ENCODE measurements at regions not wholly inside any gene's neighbourhood (a gene's known extent, or its start where the extent isn't known, plus 50 kb on each side); places are given as distances from the start of the nearest gene placed in this dataset.

DNA sequence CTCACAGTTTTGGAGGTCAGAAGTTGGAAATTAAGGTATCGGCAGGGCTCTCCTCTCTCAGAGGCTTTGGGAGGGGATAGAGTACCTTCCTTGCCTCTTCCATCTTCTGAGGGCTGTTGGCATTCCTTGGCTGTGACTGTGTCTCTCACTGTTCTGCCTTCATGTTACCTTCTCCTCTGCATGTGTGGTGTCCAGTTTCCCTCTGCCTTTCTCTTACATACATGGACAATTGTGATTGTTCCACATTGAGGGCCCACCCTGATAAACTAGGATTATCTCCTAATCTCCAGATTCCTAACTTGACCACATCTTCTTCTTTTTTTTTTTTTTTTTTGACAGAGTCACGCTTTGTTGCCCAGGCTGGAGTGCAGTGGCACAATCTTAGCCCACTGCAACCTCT, 72.1 kb upstream of the SPACA1 start:
- no peak for TF ChIP-seq CTCF (IDR thresholded peaks at IDR 0.05)
- DNase-seq, result no peak
- no peaks in the 10 kb centered on the region for H3K36me3 Mint-ChIP-seq (ENCODE audit: low read depth)
- peaks cover 3% of the 10 kb centered on the region for H3K27me3 Mint-ChIP-seq (ENCODE audit: low read depth, poor library complexity)
- no peak overlapping the region for H3K27ac Mint-ChIP-seq
- H3K4me3 Mint-ChIP-seq, result no peak overlapping the region
- H3K4me1 Mint-ChIP-seq, result no peaks in the 10 kb centered on the region
- H3K9me3 Mint-ChIP-seq, result no peaks in the 10 kb centered on the region

- Mint-ChIP-seq H3K4me1 (no peaks in the 10 kb centered on the region), H3K27ac (no peak overlapping the region), H3K4me3 (no peak overlapping the region), H3K27me3 (ENCODE audit: low read depth, poor library complexity) (no peaks in the 10 kb centered on the region), H3K9me3 (no peaks in the 10 kb centered on the region), H3K36me3 (ENCODE audit: low read depth) (no peaks in the 10 kb centered on the region)
- DNase-seq, result no peak
- no peak for TF ChIP-seq CTCF (IDR thresholded peaks at IDR 0.05)
Measured at GRCh38 chr6:87972279-87972678, 75.4 kb upstream of the SPACA1 start.

DNA sequence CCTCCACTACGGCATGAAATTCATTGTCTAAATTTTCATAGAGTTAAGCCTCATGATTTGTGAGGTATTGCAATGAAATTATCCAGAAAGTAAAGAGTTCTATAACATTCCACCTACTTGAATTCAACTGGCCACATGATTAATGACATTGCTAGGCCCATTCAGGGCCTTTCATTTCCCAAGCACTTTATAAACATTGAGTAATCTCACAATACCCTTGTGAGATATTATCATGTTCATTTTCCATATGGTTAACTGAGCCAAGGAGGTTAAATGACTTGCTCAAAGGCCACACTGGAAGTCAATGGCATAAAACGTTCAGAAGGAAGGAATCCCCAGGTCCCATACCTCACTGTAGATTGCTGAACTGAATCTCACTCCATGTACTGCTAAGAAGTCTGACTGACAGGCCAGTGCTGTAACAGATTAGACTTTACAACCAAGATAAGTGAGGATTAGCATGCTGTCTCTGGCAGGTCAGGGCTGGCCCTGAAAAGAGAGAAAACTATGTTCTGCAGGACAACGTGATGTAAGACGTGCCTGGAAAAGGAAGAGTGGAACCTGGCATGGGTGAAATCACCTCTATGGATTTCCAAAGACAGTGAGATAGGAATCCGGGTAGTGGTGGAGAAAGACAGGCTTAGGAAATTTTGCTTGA, 75.9 kb upstream of the SPACA1 start:
- no peaks in the 10 kb centered on the region for H3K36me3 Mint-ChIP-seq (ENCODE audit: low read depth)
- H3K9me3 Mint-ChIP-seq, result no peaks in the 10 kb centered on the region
- H3K4me3 Mint-ChIP-seq, result no peak overlapping the region
- no peak overlapping the region for H3K27ac Mint-ChIP-seq
- DNase-seq, result no peak
- H3K4me1 Mint-ChIP-seq, result no peaks in the 10 kb centered on the region
- H3K27me3 Mint-ChIP-seq (ENCODE audit: low read depth, poor library complexity), result no peaks in the 10 kb centered on the region
- TF ChIP-seq CTCF (IDR thresholded peaks at IDR 0.05), result no peak

GRCh38 chr6:87968435-87969278, 79.0 kb upstream of the SPACA1 start:
- Mint-ChIP-seq H3K4me3 (no peak overlapping the region), H3K36me3 (ENCODE audit: low read depth) (no peaks in the 10 kb centered on the region), H3K27ac (no peak overlapping the region), H3K27me3 (ENCODE audit: low read depth, poor library complexity) (peaks cover 3% of the 10 kb centered on the region), H3K9me3 (peaks cover 5% of the 10 kb centered on the region), H3K4me1 (no peaks in the 10 kb centered on the region)
- DNase-seq, result peak; percentile 29
- TF ChIP-seq CTCF (IDR thresholded peaks at IDR 0.05), result no peak

DNA sequence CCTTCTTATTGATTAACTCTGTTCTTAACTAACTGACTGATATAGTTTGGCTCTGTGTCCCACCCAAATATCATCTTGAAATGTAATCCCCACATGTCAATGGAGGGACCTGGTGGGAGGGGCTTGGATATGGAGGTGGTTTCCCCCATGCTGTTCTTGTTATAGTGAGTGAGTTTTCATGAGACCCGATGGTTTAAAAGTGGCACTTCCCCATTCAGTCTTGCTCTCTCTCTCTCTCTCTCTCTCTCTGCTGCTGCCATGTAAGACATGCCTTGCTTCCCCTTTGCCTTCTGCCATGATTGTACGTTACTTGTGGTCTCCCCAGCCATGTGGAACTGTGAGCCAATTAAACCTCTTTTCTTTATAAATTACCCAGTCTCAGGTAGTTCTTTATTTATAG, 81.8 kb upstream of the SPACA1 start:
- H3K4me1 Mint-ChIP-seq, result no peaks in the 10 kb centered on the region
- no peak overlapping the region for H3K4me3 Mint-ChIP-seq
- H3K27me3 Mint-ChIP-seq (ENCODE audit: low read depth, poor library complexity), result peaks cover 3% of the 10 kb centered on the region
- TF ChIP-seq CTCF (IDR thresholded peaks at IDR 0.05), result no peak
- peaks cover 5% of the 10 kb centered on the region for H3K9me3 Mint-ChIP-seq
- DNase-seq, result no peak
- no peaks in the 10 kb centered on the region for H3K36me3 Mint-ChIP-seq (ENCODE audit: low read depth)
- H3K27ac Mint-ChIP-seq, result no peak overlapping the region
